WI38 (cell line): ENCODE measurements at regions not wholly inside any gene's neighbourhood (a gene's known extent, or its start where the extent isn't known, plus 50 kb on each side); places are given as distances from the start of the nearest gene placed in this dataset.

Experiments used
- H3K4me3 ChIP-seq: 2 replicates; pipeline ENCODE4 v1.5.1; 2011; ENCODE audit warnings: low read depth, mild to moderate bottlenecking, control low read depth, low read length
- CTCF ChIP-seq: IDR thresholded peaks from 2 replicates; pipeline ENCODE4 v1.5.1; 2012; ENCODE audit warnings: low read depth, mild to moderate bottlenecking, control low read depth, low read length

- H3K4me3 ChIP-seq = no peak overlapping the region
- TF ChIP-seq CTCF = no peak
Observed at GRCh38 chr3:148020861-148021260, 611.7 kb downstream of the ZIC1 start.

GRCh38 chr3:148021381-148021780, 612.2 kb downstream of the ZIC1 start:
- TF ChIP-seq CTCF = no peak
- H3K4me3 ChIP-seq = no peak overlapping the region

GRCh38 chr3:148023994-148024393, 614.8 kb downstream of the ZIC1 start:
- no peak for TF ChIP-seq CTCF

GRCh38 chr3:148026009-148026588, 616.9 kb downstream of the ZIC1 start:
- no peak overlapping the region for H3K4me3 ChIP-seq
- no peak for TF ChIP-seq CTCF

More at GRCh38 chr3:148023994-148024393, 614.8 kb downstream of the ZIC1 start:
- H3K4me3 ChIP-seq = no peak overlapping the region

GRCh38 chr3:148030975-148031374, 621.8 kb downstream of the ZIC1 start:
- no peak overlapping the region for H3K4me3 ChIP-seq
- no peak for TF ChIP-seq CTCF

GRCh38 chr3:148034353-148034752, 625.2 kb downstream of the ZIC1 start:
- H3K4me3 ChIP-seq = no peak overlapping the region
- no peak for TF ChIP-seq CTCF

GRCh38 chr3:148036331-148036876, 627.2 kb downstream of the ZIC1 start:
- no peak for TF ChIP-seq CTCF
- no peak overlapping the region for H3K4me3 ChIP-seq
